NT2/D1 (cell line): ENCODE measurements at regions not wholly inside any gene's neighbourhood (a gene's known extent, or its start where the extent isn't known, plus 50 kb on each side); places are given as distances from the start of the nearest gene placed in this dataset.

ENCODE experiments used
- SUZ12 ChIP-seq: IDR thresholded peaks from 2 replicates; pipeline ENCODE4 v1.6.1; 2011; ENCODE audit not compliant: insufficient read length, insufficient read depth; ENCODE audit errors: extremely low read depth
- YY1 ChIP-seq: IDR thresholded peaks from 2 replicates; pipeline ENCODE4 v1.6.1; 2011; ENCODE audit not compliant: insufficient read length, insufficient read depth
- ZNF274 ChIP-seq: IDR thresholded peaks from 2 replicates; pipeline ENCODE4 v1.6.1; 2011; ENCODE audit warnings: mild to moderate bottlenecking, low read depth, low read length

DNA sequence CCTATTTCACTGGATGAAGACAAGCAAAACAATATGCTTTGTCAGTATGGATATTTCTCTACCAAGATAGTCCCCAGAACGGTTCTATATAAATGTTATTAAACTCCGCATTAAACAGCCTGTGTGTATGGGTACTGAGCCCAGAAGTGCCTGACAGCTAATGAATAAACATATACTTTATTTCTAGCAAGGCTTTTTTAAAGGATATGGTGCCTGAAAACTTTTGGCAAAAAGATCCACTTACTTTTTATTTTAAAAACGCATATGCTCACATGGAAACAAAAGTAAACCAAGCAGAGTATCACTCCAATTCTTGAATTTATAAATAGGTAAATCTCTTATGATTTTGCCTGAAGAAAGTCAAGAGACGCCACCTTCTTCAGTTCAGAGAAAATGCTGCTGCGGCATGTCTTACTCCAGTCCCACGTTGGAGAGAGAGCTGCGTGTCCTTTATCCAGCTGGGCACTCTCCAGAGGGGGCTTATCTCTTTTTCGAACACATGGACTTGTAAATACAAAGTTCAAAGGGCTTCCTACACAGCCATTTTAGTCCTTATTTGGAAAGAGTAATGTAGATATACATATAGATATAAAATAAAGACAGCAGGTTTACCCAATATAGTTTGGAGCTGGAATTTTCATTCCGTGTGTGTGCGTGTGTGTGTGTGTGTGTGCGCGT lies 264.2 kb downstream of the ADAMTS20 start:
- TF ChIP-seq SUZ12, result no peak
- no peak for TF ChIP-seq ZNF274
- TF ChIP-seq YY1, result no peak
